Loucy (cell line): ENCODE measurements at regions not wholly inside any gene's neighbourhood (a gene's known extent, or its start where the extent isn't known, plus 50 kb on each side); places are given as distances from the start of the nearest gene placed in this dataset.

Experiments used
- H2AFZ ChIP-seq: fragments of 200-600 bp; sonication (generic); 2 replicates; pipeline ENCODE4 v1.6.0; 2016; ENCODE audit warnings: antibody characterized with exemption, mild to moderate bottlenecking, low read length, moderate library complexity
- H3F3A ChIP-seq: fragments of 200-600 bp; 2 replicates; pipeline ENCODE4 v1.6.0; 2016; ENCODE audit warnings: antibody characterized with exemption, low read depth, mild to moderate bottlenecking
- H3K27me3 ChIP-seq: fragments of 200-600 bp; sonication (generic); 2 replicates; pipeline ENCODE4 v1.6.1; 2014; ENCODE audit warnings: low read length, mild to moderate bottlenecking; ENCODE audit not compliant: insufficient read depth, poor library complexity, severe bottlenecking
- H3K36me3 ChIP-seq: fragments of 200-600 bp; sonication (generic); 2 replicates; pipeline ENCODE4 v1.6.1; 2016; ENCODE audit warnings: low read length; ENCODE audit not compliant: insufficient read depth
- H3K4me1 ChIP-seq: fragments of 200-600 bp; sonication (generic); 2 replicates; pipeline ENCODE4 v1.5.1; 2014; ENCODE audit warnings: low read length, mild to moderate bottlenecking; ENCODE audit not compliant: insufficient read depth, poor library complexity, severe bottlenecking
- H3K4me2 ChIP-seq: fragments of 200-600 bp; sonication (generic); 2 replicates; pipeline ENCODE4 v1.6.0; 2014; ENCODE audit warnings: antibody characterized with exemption, low read length, low read depth, mild to moderate bottlenecking; ENCODE audit not compliant: poor library complexity, severe bottlenecking
- H3K4me3 ChIP-seq: fragments of 200-600 bp; sonication (generic); 2 replicates; pipeline ENCODE4 v1.5.1; 2014; ENCODE audit warnings: low read length, mild to moderate bottlenecking, mixed read lengths; ENCODE audit not compliant: poor library complexity, severe bottlenecking
- H3K79me2 ChIP-seq: fragments of 200-600 bp; sonication (generic); 2 replicates; pipeline ENCODE4 v1.6.1; 2014; ENCODE audit warnings: low read length; ENCODE audit not compliant: insufficient read depth
- H3K9ac ChIP-seq: fragments of 200-600 bp; sonication (generic); 2 replicates; pipeline ENCODE4 v1.6.0; 2014; ENCODE audit warnings: mild to moderate bottlenecking, low read depth, low read length, moderate library complexity; ENCODE audit not compliant: poor library complexity, severe bottlenecking
- H3K9me2 ChIP-seq: fragments of 200-600 bp; sonication (generic); replicated peaks from 2 replicates; pipeline ENCODE4 v1.6.1; 2016; ENCODE audit warnings: low read depth, low read length, mixed read lengths
- H3K9me3 ChIP-seq: fragments of 200-600 bp; sonication (generic); 2 replicates; pipeline ENCODE4 v1.6.1; 2014; ENCODE audit warnings: mild to moderate bottlenecking, antibody characterized with exemption, low read length, low read depth; ENCODE audit not compliant: insufficient read depth
- H4K20me1 ChIP-seq: fragments of 200-600 bp; sonication (generic); 2 replicates; pipeline ENCODE4 v1.6.0; 2014; ENCODE audit warnings: antibody characterized with exemption, low read length, mild to moderate bottlenecking; ENCODE audit not compliant: insufficient read depth, poor library complexity, severe bottlenecking
- EZH2phosphoT487 ChIP-seq: fragments of 200-600 bp; IDR thresholded peaks from 2 replicates; pipeline ENCODE4 v1.6.1; 2018; ENCODE audit warnings: antibody characterized with exemption, mild to moderate bottlenecking, moderate library complexity, borderline replicate concordance
- TF ChIP-seq, protein P1 (sequence below): fragments of 200-600 bp; sonication (generic); conservative IDR thresholded peaks from 2 replicates; pipeline ENCODE4 v1.5.1; 2014; ENCODE audit warnings: mild to moderate bottlenecking, antibody characterized with exemption, low read length

DNA sequence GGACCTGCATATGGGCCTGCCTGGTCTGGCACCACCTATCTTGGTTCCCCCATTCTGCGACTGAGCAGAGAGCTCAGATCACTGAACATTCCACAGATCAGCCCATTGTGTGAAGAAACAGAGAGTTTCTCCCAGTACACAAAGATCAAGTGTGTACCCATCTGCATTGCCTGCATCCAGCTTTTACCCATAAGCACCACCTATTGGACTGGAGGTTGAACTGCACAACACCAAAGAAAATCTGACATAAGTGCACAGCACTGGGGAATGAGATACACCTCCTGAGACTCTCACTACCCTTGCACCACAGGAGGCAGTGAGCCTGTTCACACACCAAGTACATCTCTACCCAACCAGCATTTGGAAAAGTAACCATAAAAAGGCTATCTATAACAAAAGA, 362.6 kb upstream of the CLEC14A start:
- Histone ChIP-seq H3K27me3 (no peaks in the 10 kb centered on the region), H4K20me1 (no peaks in the 10 kb centered on the region), H3K4me3 (no peak overlapping the region), H3K9ac (no peak overlapping the region), H3K79me2 (no peaks in the 10 kb centered on the region), H3K9me3 (no peaks in the 10 kb centered on the region), H3F3A (no peaks in the 10 kb centered on the region), H3K9me2 (no peaks in the 10 kb centered on the region), H2AFZ (no peak overlapping the region), H3K4me1 (no peaks in the 10 kb centered on the region), H3K4me2 (no peak overlapping the region), H3K36me3 (no peaks in the 10 kb centered on the region)
- no peak for TF ChIP-seq EZH2phosphoT487
- TF ChIP-seq, protein P1, sequence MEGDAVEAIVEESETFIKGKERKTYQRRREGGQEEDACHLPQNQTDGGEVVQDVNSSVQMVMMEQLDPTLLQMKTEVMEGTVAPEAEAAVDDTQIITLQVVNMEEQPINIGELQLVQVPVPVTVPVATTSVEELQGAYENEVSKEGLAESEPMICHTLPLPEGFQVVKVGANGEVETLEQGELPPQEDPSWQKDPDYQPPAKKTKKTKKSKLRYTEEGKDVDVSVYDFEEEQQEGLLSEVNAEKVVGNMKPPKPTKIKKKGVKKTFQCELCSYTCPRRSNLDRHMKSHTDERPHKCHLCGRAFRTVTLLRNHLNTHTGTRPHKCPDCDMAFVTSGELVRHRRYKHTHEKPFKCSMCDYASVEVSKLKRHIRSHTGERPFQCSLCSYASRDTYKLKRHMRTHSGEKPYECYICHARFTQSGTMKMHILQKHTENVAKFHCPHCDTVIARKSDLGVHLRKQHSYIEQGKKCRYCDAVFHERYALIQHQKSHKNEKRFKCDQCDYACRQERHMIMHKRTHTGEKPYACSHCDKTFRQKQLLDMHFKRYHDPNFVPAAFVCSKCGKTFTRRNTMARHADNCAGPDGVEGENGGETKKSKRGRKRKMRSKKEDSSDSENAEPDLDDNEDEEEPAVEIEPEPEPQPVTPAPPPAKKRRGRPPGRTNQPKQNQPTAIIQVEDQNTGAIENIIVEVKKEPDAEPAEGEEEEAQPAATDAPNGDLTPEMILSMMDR, result peak; percentile 38; the same call in 1 of the 2 replicates

DNA sequence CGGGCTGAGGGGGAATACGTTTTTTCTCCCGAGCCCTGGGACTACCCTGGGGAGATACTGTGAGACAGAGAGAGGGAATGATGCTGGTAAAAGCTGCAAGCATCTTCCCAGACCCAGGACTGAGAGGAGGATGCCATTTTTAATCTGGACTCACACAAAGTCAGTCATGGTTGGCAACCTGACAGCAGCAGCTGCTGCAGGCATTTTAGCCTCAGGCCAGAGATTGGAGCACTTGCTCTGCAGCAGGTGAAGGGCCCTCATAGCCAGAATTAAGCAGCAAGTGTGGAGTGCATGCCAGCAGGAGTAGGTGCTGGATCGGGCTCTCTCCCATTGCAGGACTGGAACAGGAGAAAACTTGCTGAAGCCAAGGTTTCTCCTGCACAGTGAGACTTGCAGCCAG, 361.1 kb upstream of the CLEC14A start:
- H3K9me2 ChIP-seq, result no peaks in the 10 kb centered on the region
- no peaks in the 10 kb centered on the region for H3K9me3 ChIP-seq
- no peaks in the 10 kb centered on the region for H4K20me1 ChIP-seq
- H3K79me2 ChIP-seq, result no peaks in the 10 kb centered on the region
- TF ChIP-seq, protein P1, result no peak
- no peak for TF ChIP-seq EZH2phosphoT487
- no peak overlapping the region for H3K4me3 ChIP-seq
- no peak overlapping the region for H2AFZ ChIP-seq
- H3K4me2 ChIP-seq, result no peak overlapping the region
- no peaks in the 10 kb centered on the region for H3F3A ChIP-seq
- no peak overlapping the region for H3K9ac ChIP-seq
- H3K27me3 ChIP-seq, result no peaks in the 10 kb centered on the region
- H3K36me3 ChIP-seq, result no peaks in the 10 kb centered on the region
- no peaks in the 10 kb centered on the region for H3K4me1 ChIP-seq

DNA sequence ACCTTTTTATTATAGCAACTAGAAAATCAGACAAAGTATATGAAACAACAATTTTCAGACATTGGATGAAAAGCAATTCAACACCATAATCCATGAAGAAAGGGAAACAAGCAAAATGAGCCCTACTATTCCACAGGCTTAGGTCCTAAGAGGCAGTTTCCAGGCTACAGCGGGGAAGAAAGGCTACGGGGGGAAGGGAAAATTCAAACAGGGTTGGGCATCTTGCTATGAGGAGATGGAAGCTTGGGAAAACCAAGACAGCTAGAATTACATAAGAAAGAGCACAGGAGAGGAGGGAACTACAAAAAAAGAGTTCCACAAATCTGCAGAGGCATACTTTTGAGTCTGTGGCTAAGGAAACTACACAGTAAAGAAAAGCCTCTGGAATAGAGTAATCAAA, 356.0 kb upstream of the CLEC14A start:
- no peaks in the 10 kb centered on the region for H3K79me2 ChIP-seq
- no peaks in the 10 kb centered on the region for H3K27me3 ChIP-seq
- H3K4me2 ChIP-seq, result no peak overlapping the region
- no peak overlapping the region for H3K9ac ChIP-seq
- no peak overlapping the region for H3K4me3 ChIP-seq
- H3K9me3 ChIP-seq, result no peaks in the 10 kb centered on the region
- H3K36me3 ChIP-seq, result no peaks in the 10 kb centered on the region
- H3F3A ChIP-seq, result no peaks in the 10 kb centered on the region
- H2AFZ ChIP-seq, result no peak overlapping the region
- no peaks in the 10 kb centered on the region for H3K4me1 ChIP-seq
- TF ChIP-seq EZH2phosphoT487, result no peak
- TF ChIP-seq, protein P1, result no peak
- H4K20me1 ChIP-seq, result no peaks in the 10 kb centered on the region
- H3K9me2 ChIP-seq, result no peaks in the 10 kb centered on the region
